ENCODE measurements at regions not wholly inside any gene's neighbourhood (a gene's known extent, or its start where the extent isn't known, plus 50 kb on each side); places are given as distances from the start of the nearest gene placed in this dataset.
"Not testable (repeated sequence)": the region's sequence is repeated elsewhere in the genome, so short reads cannot be mapped to it uniquely, and the experiment has no call there.

DNA sequence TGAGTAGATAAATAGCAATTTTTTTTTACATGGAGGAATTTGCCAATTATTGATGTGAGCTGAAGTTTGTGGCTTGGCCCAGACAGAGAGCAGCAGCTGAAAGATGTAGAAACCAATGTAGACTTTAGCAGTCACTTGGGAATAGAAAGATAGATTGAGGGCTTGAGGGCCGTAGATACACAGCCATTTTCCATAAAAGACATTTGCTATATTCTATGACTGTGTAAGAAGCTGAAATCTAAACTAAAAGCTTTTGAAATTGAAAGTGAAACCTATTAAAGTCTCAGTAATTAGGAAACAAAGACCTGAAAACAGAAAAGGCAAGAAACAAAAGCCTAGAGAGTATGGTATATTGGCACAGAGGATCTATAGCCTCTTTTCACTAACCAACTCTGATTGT lies 332.7 kb downstream of the CENPW start:
- TF ChIP-seq EZH2 (IDR thresholded peaks at IDR 0.05; ENCODE audit: insufficient read depth, low read length) (no peak), CTCF (IDR thresholded peaks at IDR 0.05; ENCODE audit: insufficient read depth, low read depth, low read length) (no peak)
- Histone ChIP-seq H3K27ac (ENCODE audit: low read depth, low read length) (no peak overlapping the region), H3K4me2 (ENCODE audit: low read length) (no peak overlapping the region), H3K4me3 (ENCODE audit: insufficient read depth, low read depth, low read length) (no peak overlapping the region), H3K4me1 (ENCODE audit: insufficient read depth, low read length) (no peaks in the 10 kb centered on the region), H3K36me3 (ENCODE audit: insufficient read depth, low read length) (no peaks in the 10 kb centered on the region), H2AFZ (ENCODE audit: low read depth, low read length) (no peak overlapping the region), H3K27me3 (ENCODE audit: insufficient read depth, low read length) (no peaks in the 10 kb centered on the region), H3K9ac (ENCODE audit: low read length) (no peak overlapping the region), H3K9me3 (ENCODE audit: insufficient read depth, low read depth, low read length) (no peaks in the 10 kb centered on the region), H4K20me1 (ENCODE audit: insufficient read depth, low read length) (no peaks in the 10 kb centered on the region), H3K79me2 (ENCODE audit: insufficient read depth, low read length) (no peaks in the 10 kb centered on the region)
- Mint-ChIP-seq H3K4me1 (ENCODE audit: low read depth, unreplicated experiment) (peaks cover 2% of the 10 kb centered on the region), H3K36me3 (ENCODE audit: low read depth, unreplicated experiment) (no peaks in the 10 kb centered on the region), H3K9me3 (ENCODE audit: unreplicated experiment) (peaks cover 13% of the 10 kb centered on the region), H3K27me3 (ENCODE audit: low read depth, unreplicated experiment) (no peaks in the 10 kb centered on the region), H3K27ac (ENCODE audit: unreplicated experiment) (no peak overlapping the region), H3K4me3 (ENCODE audit: unreplicated experiment) (no peak overlapping the region)
- no peak for FAIRE-seq
- DNase-seq (ENCODE audit: low read depth), result peak; percentile 32

DNA sequence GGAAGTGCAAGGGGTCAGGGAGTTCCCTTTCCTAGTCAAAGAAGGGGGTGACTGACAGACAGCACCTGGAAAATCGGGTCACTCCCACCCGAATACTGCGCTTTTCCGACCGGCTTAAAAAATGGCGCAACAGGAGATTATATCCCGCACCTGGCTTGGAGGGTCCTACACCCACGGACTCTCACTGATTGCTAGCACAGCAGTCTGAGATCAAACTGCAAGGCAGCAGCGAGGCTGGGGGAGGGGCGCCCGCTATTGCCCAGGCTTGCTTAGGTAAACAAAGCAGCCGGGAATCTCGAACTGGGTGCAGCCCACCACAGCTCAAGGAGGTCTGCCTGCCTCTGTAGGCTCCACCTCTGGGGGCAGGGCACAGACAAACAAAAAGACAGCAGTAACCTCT lies 333.8 kb downstream of the CENPW start:
- H3K4me3 ChIP-seq (ENCODE audit: insufficient read depth, low read depth, low read length); H3K36me3 ChIP-seq (ENCODE audit: insufficient read depth, low read length); H3K9me3 ChIP-seq (ENCODE audit: insufficient read depth, low read depth, low read length); H3K79me2 ChIP-seq (ENCODE audit: insufficient read depth, low read length); H3K4me1 ChIP-seq (ENCODE audit: insufficient read depth, low read length); H3K27ac Mint-ChIP-seq (ENCODE audit: unreplicated experiment); H3K27me3 Mint-ChIP-seq (ENCODE audit: low read depth, unreplicated experiment); H3K27me3 ChIP-seq (ENCODE audit: insufficient read depth, low read length); H4K20me1 ChIP-seq (ENCODE audit: insufficient read depth, low read length); H3K36me3 Mint-ChIP-seq (ENCODE audit: low read depth, unreplicated experiment); H3K4me1 Mint-ChIP-seq (ENCODE audit: low read depth, unreplicated experiment); H3K4me3 Mint-ChIP-seq (ENCODE audit: unreplicated experiment); H3K27ac ChIP-seq (ENCODE audit: low read depth, low read length); FAIRE-seq; DNase-seq (ENCODE audit: low read depth); H3K9ac ChIP-seq (ENCODE audit: low read length); H3K4me2 ChIP-seq (ENCODE audit: low read length); H2AFZ ChIP-seq (ENCODE audit: low read depth, low read length): not testable (repeated sequence)
- H3K9me3 Mint-ChIP-seq (ENCODE audit: unreplicated experiment), result peaks cover 13% of the 10 kb centered on the region

DNA sequence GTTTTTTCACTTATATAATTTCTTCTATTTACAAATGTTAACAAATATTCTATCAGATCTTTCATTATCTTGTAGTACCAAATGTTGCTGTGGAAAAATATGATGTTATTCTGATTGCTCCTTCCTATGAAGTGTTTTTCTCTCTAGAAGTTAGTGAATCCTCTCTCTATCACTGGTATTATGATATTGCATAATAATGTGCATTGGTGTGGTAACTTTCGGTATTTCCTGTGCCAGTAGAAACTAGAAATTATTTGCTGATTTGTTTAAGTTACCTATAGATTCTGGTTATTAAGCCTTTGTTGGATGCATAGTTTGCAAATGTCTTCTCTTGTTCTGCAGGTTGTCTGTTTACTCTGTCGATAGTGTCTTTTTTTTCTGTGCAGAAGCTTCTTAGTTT lies 342.5 kb downstream of the CENPW start:
- Histone ChIP-seq H3K36me3 (ENCODE audit: insufficient read depth, low read length) (no peaks in the 10 kb centered on the region), H3K9ac (ENCODE audit: low read length) (no peak overlapping the region), H3K9me3 (ENCODE audit: insufficient read depth, low read depth, low read length) (no peaks in the 10 kb centered on the region), H4K20me1 (ENCODE audit: insufficient read depth, low read length) (no peaks in the 10 kb centered on the region), H3K4me1 (ENCODE audit: insufficient read depth, low read length) (no peaks in the 10 kb centered on the region), H3K4me3 (ENCODE audit: insufficient read depth, low read depth, low read length) (no peak overlapping the region), H3K4me2 (ENCODE audit: low read length) (no peak overlapping the region), H3K79me2 (ENCODE audit: insufficient read depth, low read length) (no peaks in the 10 kb centered on the region), H2AFZ (ENCODE audit: low read depth, low read length) (no peak overlapping the region), H3K27ac (ENCODE audit: low read depth, low read length) (no peak overlapping the region), H3K27me3 (ENCODE audit: insufficient read depth, low read length) (no peaks in the 10 kb centered on the region)
- Mint-ChIP-seq H3K27ac (ENCODE audit: unreplicated experiment) (no peak overlapping the region), H3K36me3 (ENCODE audit: low read depth, unreplicated experiment) (no peaks in the 10 kb centered on the region), H3K9me3 (ENCODE audit: unreplicated experiment) (peaks cover 3% of the 10 kb centered on the region), H3K27me3 (ENCODE audit: low read depth, unreplicated experiment) (no peaks in the 10 kb centered on the region), H3K4me3 (ENCODE audit: unreplicated experiment) (no peak overlapping the region), H3K4me1 (ENCODE audit: low read depth, unreplicated experiment) (no peaks in the 10 kb centered on the region)
- no peak for FAIRE-seq
- DNase-seq (ENCODE audit: low read depth), result no peak
- TF ChIP-seq CTCF (IDR thresholded peaks at IDR 0.05; ENCODE audit: insufficient read depth, low read depth, low read length), result no peak
- no peak for TF ChIP-seq EZH2 (IDR thresholded peaks at IDR 0.05; ENCODE audit: insufficient read depth, low read length)
